Bronchial epithelial cell (primary cell): ENCODE measurements at regions not wholly inside any gene's neighbourhood (a gene's known extent, or its start where the extent isn't known, plus 50 kb on each side); places are given as distances from the start of the nearest gene placed in this dataset.

ENCODE experiments used
- DNase-seq: peaks from one replicate; pipeline ENCODE4 v3.0.0-alpha.2; 2010; ENCODE audit warnings: low read depth
- FAIRE-seq: peaks from 2 replicates; lab custom pipeline; 2011; peaks lifted over from hg19 to GRCh38; lab: Jason Lieb, UNC
- H3K27me3 ChIP-seq: 2 replicates; pipeline ENCODE4 v1.5.1; 2011; ENCODE audit warnings: low read length; ENCODE audit not compliant: control insufficient read depth, insufficient read depth
- H3K36me3 ChIP-seq: 2 replicates; pipeline ENCODE4 v1.5.1; 2011; ENCODE audit warnings: low read length; ENCODE audit not compliant: control insufficient read depth, insufficient read depth
- H3K4me3 ChIP-seq: 2 replicates; pipeline ENCODE4 v1.5.1; 2011; ENCODE audit warnings: mild to moderate bottlenecking, low read depth, low read length, control low read depth
- CTCF ChIP-seq: IDR thresholded peaks from 2 replicates; pipeline ENCODE4 v1.5.1; 2011; ENCODE audit warnings: mild to moderate bottlenecking, moderate library complexity, low read length, control low read depth, inconsistent platforms; ENCODE audit not compliant: insufficient read depth, severe bottlenecking

- H3K4me3 ChIP-seq, result no peak overlapping the region
- no peaks in the 10 kb centered on the region for H3K27me3 ChIP-seq
- FAIRE-seq, result no peak
- no peak for TF ChIP-seq CTCF
- H3K36me3 ChIP-seq, result no peaks in the 10 kb centered on the region
- no peak for DNase-seq
Measured at GRCh38 chr4:83870328-83870950, 334.5 kb downstream of the GPAT3 start.

DNA sequence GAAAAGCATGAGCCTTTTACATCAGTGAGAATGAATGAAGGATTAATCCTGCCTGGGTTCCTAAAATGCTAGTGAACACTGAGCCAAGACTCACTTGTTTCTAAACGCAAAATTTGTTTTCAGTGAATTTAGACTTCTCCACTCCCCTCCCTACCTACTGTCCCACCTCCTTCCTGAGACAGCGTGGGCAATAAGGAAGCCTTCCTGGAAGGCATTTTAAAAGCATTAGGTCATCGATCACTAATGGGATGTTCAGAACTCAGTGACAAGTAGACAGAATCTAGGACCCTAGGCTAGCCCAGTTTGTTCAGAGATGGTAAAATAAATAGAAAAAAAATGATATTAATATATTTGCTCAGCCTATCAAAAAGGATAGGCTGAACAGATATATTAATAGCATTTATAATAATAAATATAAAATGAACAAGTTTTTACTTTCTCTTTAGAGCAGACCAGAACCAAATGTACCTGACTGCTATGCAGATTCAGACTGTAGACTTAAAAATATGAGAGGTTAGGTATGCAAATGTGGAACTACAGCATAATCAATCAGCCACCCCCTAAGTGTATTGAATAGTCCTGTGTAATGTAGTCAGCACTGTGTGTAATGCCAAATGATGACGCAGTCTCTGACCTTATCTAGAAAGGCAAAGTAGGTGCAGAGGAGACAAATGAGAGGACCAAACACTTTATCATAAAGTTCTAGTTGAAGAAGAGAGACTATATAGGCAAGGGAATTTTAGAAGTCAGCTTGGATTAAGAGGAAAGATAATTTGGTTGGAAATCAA, 331.1 kb downstream of the GPAT3 start:
- DNase-seq, result peak; percentile 63
- no peak for FAIRE-seq

DNA sequence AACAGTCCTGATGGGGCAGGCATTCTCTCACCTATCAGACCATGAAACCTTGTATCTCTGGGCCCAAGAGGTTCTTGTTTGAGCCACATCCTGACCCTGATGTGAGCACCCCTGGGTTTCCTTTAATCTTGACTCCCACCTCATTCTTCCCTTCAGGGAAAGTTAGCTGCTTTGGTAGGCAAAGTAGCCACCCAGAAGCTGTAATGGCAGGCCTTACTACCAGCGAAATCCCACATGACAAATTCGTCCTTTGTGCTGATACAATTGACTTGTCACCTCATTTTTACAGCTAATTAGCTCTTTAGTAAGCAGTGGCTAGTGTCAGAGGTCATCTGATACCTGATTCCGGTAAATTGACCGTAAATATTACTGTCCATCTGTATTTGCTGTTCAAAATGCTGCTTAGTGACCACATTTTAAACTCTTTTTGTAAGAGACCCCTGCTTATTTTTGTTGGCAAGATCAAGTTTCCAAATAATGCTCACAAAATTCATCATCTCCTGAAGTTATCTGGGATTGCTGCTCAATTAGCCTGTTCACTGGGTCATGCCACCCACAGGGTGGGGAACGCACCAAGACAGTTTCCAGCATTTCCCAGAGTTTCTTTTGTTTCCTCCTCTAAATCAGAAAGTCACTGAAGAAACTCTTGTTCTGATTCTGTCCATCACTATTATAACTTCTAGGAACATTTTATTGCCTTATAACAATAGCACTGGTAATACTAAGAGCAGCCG, 329.7 kb downstream of the GPAT3 start:
- DNase-seq (no peak), FAIRE-seq (no peak)
- TF ChIP-seq CTCF, result no peak
- Histone ChIP-seq H3K36me3 (no peaks in the 10 kb centered on the region), H3K27me3 (no peaks in the 10 kb centered on the region), H3K4me3 (no peak overlapping the region)

More for the DNA sequence above, 331.1 kb downstream of the GPAT3 start:
- no peak for TF ChIP-seq CTCF
- H3K27me3 ChIP-seq, result no peaks in the 10 kb centered on the region
- no peak overlapping the region for H3K4me3 ChIP-seq
- no peaks in the 10 kb centered on the region for H3K36me3 ChIP-seq

- Histone ChIP-seq H3K4me3 (no peak overlapping the region), H3K36me3 (no peaks in the 10 kb centered on the region), H3K27me3 (no peaks in the 10 kb centered on the region)
- DNase-seq (no peak), FAIRE-seq (peak; percentile 7)
- no peak for TF ChIP-seq CTCF
Measured at GRCh38 chr4:83864097-83864817, 328.3 kb downstream of the GPAT3 start.

GRCh38 chr4:83862471-83862870, 326.6 kb downstream of the GPAT3 start:
- no peak for DNase-seq
- Histone ChIP-seq H3K4me3 (no peak overlapping the region), H3K36me3 (no peaks in the 10 kb centered on the region), H3K27me3 (no peaks in the 10 kb centered on the region)
- no peak for TF ChIP-seq CTCF
- no peak for FAIRE-seq
